Calu3 (cell line): ENCODE measurements at regions not wholly inside any gene's neighbourhood (a gene's known extent, or its start where the extent isn't known, plus 50 kb on each side); places are given as distances from the start of the nearest gene placed in this dataset.

Source experiments
- BruUV-seq: library from RNA; stranded (reverse); fragments of 400-500 nt; replicated peaks from 2 replicates; lab custom pipeline; 2021; lab: Mats Ljungman, UMichigan
- CTCF ChIA-PET: fragments of 300-600 bp; sonication (Branson Sonifier 250); formaldehyde crosslinking; loops from one replicate; lab custom pipeline; 2022; ENCODE audit warnings: antibody characterized with exemption; lab: Charles Lee
- DNase-seq: peaks from one replicate; pipeline ENCODE4 v3.0.0; 2022
- H3K27ac Mint-ChIP-seq: one replicate; pipeline ENCODE4 v1.8.0; 2022; ENCODE audit warnings: mixed read lengths; ENCODE audit not compliant: unreplicated experiment
- H3K27me3 Mint-ChIP-seq: one replicate; pipeline ENCODE4 v1.8.0; 2022; ENCODE audit warnings: mixed read lengths; ENCODE audit not compliant: unreplicated experiment
- H3K36me3 Mint-ChIP-seq: one replicate; pipeline ENCODE4 v1.8.0; 2022; ENCODE audit warnings: mild to moderate bottlenecking, moderate library complexity, mixed read lengths; ENCODE audit not compliant: insufficient read depth, unreplicated experiment
- H3K4me1 Mint-ChIP-seq: one replicate; pipeline ENCODE4 v1.8.0; 2022; ENCODE audit warnings: mild to moderate bottlenecking, low read depth, mixed read lengths; ENCODE audit not compliant: unreplicated experiment
- H3K4me3 Mint-ChIP-seq: one replicate; pipeline ENCODE4 v1.8.0; 2022; ENCODE audit warnings: mild to moderate bottlenecking, low read depth, moderate library complexity, mixed read lengths; ENCODE audit not compliant: unreplicated experiment
- H3K9me3 Mint-ChIP-seq: one replicate; pipeline ENCODE4 v1.8.0; 2022; ENCODE audit warnings: low read depth, mixed read lengths; ENCODE audit not compliant: unreplicated experiment
- intact Hi-C: fragments of 100-400 bp; cut with micrococcal nuclease; formaldehyde crosslinking; loops from one replicate; pipeline ENCODE4 v1.10.0; 2022; ENCODE audit not compliant: unreplicated experiment
- TF ChIP-seq, protein P1 (sequence below): fragments of 200-600 bp; IDR thresholded peaks from one replicate; pipeline ENCODE4 v1.8.0; 2022; ENCODE audit warnings: antibody characterized with exemption; ENCODE audit not compliant: unreplicated experiment

DNA sequence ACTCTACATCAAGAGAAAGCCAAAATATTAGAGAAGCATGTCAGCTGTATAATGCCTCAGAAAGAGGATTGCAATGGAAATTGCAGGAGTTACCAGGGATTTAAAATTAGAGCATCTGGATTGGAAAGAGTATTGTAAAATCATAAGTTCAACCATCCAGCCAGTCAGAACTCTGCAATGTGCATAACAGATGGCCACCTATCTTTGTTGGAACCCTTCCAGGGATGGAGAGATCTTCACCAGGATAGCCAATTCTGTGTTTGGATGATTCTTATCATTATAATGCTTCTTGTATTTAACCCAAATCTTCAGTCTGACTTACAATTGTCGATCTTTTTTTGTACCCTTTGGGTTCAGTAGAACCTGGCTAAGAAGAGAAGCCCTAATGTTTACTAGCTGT, 164.4 kb downstream of the TLR4 start:
- Mint-ChIP-seq H3K4me3 (no peak overlapping the region), H3K4me1 (no peaks in the 10 kb centered on the region), H3K9me3 (peaks cover 11% of the 10 kb centered on the region), H3K36me3 (no peaks in the 10 kb centered on the region), H3K27ac (no peak overlapping the region), H3K27me3 (no peaks in the 10 kb centered on the region)
- BruUV-seq: no TSS peak
- intact Hi-C loops: no loop called here
- CTCF ChIA-PET: no interaction called here
- TF ChIP-seq, protein P1, sequence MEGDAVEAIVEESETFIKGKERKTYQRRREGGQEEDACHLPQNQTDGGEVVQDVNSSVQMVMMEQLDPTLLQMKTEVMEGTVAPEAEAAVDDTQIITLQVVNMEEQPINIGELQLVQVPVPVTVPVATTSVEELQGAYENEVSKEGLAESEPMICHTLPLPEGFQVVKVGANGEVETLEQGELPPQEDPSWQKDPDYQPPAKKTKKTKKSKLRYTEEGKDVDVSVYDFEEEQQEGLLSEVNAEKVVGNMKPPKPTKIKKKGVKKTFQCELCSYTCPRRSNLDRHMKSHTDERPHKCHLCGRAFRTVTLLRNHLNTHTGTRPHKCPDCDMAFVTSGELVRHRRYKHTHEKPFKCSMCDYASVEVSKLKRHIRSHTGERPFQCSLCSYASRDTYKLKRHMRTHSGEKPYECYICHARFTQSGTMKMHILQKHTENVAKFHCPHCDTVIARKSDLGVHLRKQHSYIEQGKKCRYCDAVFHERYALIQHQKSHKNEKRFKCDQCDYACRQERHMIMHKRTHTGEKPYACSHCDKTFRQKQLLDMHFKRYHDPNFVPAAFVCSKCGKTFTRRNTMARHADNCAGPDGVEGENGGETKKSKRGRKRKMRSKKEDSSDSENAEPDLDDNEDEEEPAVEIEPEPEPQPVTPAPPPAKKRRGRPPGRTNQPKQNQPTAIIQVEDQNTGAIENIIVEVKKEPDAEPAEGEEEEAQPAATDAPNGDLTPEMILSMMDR: no peak
- no peak for DNase-seq

GRCh38 chr9:117869287-117869686, 165.1 kb downstream of the TLR4 start:
- TF ChIP-seq, protein P1: no peak
- CTCF ChIA-PET: no interaction called here
- H3K36me3 Mint-ChIP-seq: no peaks in the 10 kb centered on the region
- no TSS peak for BruUV-seq
- intact Hi-C loops: no loop called here
- no peak overlapping the region for H3K4me3 Mint-ChIP-seq
- no peaks in the 10 kb centered on the region for H3K4me1 Mint-ChIP-seq
- no peak for DNase-seq
- H3K27ac Mint-ChIP-seq: no peak overlapping the region
- peaks cover 17% of the 10 kb centered on the region for H3K9me3 Mint-ChIP-seq
- H3K27me3 Mint-ChIP-seq: no peaks in the 10 kb centered on the region

GRCh38 chr9:117869712-117870111, 165.5 kb downstream of the TLR4 start:
- Mint-ChIP-seq H3K27ac (no peak overlapping the region), H3K9me3 (peaks cover 17% of the 10 kb centered on the region), H3K27me3 (no peaks in the 10 kb centered on the region), H3K4me1 (no peaks in the 10 kb centered on the region), H3K36me3 (no peaks in the 10 kb centered on the region), H3K4me3 (no peak overlapping the region)
- no TSS peak for BruUV-seq
- CTCF ChIA-PET: no interaction called here
- intact Hi-C loops: no loop called here
- TF ChIP-seq, protein P1: no peak
- no peak for DNase-seq

DNA sequence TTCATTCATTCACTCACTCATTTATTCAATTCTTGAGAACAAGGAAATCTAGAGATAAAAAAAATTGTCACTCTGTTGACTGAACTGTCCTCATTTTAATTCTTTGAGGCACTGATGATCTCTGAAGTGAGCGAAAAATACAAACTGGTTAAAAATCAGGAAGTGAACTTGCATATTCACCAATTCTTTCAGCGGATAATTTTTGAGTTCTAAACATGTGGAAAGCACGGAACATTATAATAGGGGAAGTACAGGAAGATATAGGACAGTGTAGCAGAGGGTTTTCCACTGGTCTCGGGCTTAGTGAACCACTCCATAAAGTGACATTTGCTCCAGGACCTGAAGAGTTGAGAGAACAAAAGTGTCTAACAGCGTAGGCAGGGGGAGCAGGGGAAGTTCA, 169.5 kb downstream of the TLR4 start:
- H3K27ac Mint-ChIP-seq: no peak overlapping the region
- H3K27me3 Mint-ChIP-seq: no peaks in the 10 kb centered on the region
- TF ChIP-seq, protein P1: no peak
- peaks cover 11% of the 10 kb centered on the region for H3K9me3 Mint-ChIP-seq
- intact Hi-C loops: no loop called here
- BruUV-seq: no TSS peak
- H3K4me3 Mint-ChIP-seq: no peak overlapping the region
- H3K4me1 Mint-ChIP-seq: no peaks in the 10 kb centered on the region
- H3K36me3 Mint-ChIP-seq: no peaks in the 10 kb centered on the region
- CTCF ChIA-PET: no interaction called here
- no peak for DNase-seq
